Nephron (organoid): ENCODE measurements at regions not wholly inside any gene's neighbourhood (a gene's known extent, or its start where the extent isn't known, plus 50 kb on each side); places are given as distances from the start of the nearest gene placed in this dataset.

Experiments used
- H3K27ac Mint-ChIP-seq, 3 experiments: 2 replicates each; pipeline ENCODE4 v1.8.0; 2020; ENCODE audit warnings: mixed read lengths in 3 of 3, mild to moderate bottlenecking in 2 of 3, moderate library complexity in 1 of 3
- H3K27me3 Mint-ChIP-seq: 2 replicates; pipeline ENCODE4 v1.8.0; 2021; ENCODE audit warnings: low read depth, mild to moderate bottlenecking, moderate library complexity, mixed read lengths
- H3K36me3 Mint-ChIP-seq: 2 replicates; pipeline ENCODE4 v1.8.0; 2020; ENCODE audit warnings: low read depth, mixed read lengths
- H3K4me1 Mint-ChIP-seq: 2 replicates; pipeline ENCODE4 v1.8.0; 2020; ENCODE audit warnings: mixed read lengths
- H3K4me3 Mint-ChIP-seq, 3 experiments: 2 replicates each; pipeline ENCODE4 v1.8.0; 2020; ENCODE audit warnings: mild to moderate bottlenecking in 3 of 3, mixed read lengths in 3 of 3, moderate library complexity in 2 of 3
- H3K9me3 Mint-ChIP-seq: 2 replicates; pipeline ENCODE4 v1.8.0; 2020; ENCODE audit warnings: mixed read lengths
- TF ChIP-seq, protein P1 (sequence below), 3 experiments: fragments of 200-600 bp; sonication (generic); IDR thresholded peaks; one replicate each; pipeline ENCODE4 v1.5.0; 2021; ENCODE audit warnings: antibody characterized with exemption in 3 of 3; ENCODE audit not compliant: unreplicated experiment in 3 of 3

DNA sequence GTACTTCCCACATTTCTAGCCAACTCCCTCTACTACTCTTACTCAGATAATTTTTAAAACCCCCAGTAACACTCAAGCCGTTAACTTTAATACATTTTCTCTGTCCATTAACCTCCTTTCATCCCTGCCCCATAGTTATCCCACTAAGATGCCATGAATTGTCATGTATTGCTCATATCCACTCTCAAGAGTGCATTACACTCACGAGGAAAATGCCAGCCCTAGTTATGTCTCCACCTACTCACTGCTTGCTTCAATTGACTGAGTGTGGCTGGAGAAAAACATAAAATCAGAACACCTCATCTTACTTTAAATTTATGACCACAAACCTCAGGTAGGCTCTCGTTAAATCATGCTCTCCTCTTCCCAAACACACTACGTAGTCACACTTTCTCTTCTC is 324.1 kb upstream of the NPSR1 start:
- no peak overlapping the region for H3K4me3 Mint-ChIP-seq
- H3K9me3 Mint-ChIP-seq: peaks cover 15% of the 10 kb centered on the region
- TF ChIP-seq, protein P1, sequence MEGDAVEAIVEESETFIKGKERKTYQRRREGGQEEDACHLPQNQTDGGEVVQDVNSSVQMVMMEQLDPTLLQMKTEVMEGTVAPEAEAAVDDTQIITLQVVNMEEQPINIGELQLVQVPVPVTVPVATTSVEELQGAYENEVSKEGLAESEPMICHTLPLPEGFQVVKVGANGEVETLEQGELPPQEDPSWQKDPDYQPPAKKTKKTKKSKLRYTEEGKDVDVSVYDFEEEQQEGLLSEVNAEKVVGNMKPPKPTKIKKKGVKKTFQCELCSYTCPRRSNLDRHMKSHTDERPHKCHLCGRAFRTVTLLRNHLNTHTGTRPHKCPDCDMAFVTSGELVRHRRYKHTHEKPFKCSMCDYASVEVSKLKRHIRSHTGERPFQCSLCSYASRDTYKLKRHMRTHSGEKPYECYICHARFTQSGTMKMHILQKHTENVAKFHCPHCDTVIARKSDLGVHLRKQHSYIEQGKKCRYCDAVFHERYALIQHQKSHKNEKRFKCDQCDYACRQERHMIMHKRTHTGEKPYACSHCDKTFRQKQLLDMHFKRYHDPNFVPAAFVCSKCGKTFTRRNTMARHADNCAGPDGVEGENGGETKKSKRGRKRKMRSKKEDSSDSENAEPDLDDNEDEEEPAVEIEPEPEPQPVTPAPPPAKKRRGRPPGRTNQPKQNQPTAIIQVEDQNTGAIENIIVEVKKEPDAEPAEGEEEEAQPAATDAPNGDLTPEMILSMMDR (IDR thresholded peaks at IDR 0.05; ENCODE audit: unreplicated experiment in 3 of 3): no peak
- H3K4me1 Mint-ChIP-seq: no peaks in the 10 kb centered on the region
- H3K27me3 Mint-ChIP-seq: no peaks in the 10 kb centered on the region
- H3K27ac Mint-ChIP-seq: no peak overlapping the region
- H3K36me3 Mint-ChIP-seq: no peaks in the 10 kb centered on the region

DNA sequence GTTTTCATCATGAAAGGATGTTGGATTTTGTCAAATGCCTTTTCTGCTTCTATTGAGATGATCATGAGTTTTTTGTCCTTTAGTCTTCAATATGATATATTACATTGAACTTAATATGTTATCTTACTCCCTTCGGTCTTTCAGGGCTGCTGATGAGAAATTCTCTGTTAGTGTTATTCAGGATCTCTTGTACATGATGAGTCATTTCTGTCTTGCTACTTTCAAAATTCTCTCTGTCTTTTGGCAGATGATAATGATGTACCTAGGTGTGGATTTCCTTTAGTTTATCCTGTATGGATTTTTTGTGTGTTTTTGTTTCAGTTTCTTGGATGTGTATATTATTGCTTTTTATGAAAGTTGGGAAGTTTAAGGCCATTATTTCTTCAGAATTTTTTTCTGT is 320.9 kb upstream of the NPSR1 start:
- H3K9me3 Mint-ChIP-seq: peaks cover 15% of the 10 kb centered on the region
- TF ChIP-seq, protein P1 (IDR thresholded peaks at IDR 0.05; ENCODE audit: unreplicated experiment in 3 of 3): no peak

DNA sequence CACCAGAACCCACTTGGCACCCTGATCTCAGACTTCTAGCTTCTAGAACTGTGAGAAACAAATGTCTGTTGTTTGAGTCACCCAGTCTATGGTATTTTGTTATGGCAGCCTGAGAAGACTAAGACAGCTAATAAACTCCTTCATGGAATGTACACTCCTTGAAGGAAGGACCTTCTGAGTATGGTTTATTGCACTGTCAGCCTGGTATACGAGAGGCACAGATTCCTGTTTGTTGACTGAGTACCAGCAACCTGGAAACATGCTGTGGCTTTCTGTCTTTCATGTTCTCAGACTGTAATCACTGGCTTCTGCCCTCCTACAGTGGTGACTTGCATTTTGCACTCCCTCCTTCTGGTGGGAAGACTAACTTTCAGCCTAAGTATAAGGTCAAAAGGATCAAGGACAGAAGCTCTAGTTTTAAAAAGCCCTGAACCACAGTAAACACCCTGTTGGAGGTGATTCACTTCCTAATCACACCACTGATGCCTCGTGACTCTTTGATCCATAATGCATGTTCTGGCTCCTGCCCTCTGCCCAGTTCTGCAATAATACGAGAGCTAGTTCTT is 319.0 kb upstream of the NPSR1 start:
- peaks cover 14% of the 10 kb centered on the region for H3K9me3 Mint-ChIP-seq
- TF ChIP-seq, protein P1 (IDR thresholded peaks at IDR 0.05; ENCODE audit: unreplicated experiment in 3 of 3): no peak
- peaks cover 5% of the 10 kb centered on the region for H3K4me1 Mint-ChIP-seq
- H3K4me3 Mint-ChIP-seq: no peak overlapping the region
- no peak overlapping the region for H3K27ac Mint-ChIP-seq
- no peaks in the 10 kb centered on the region for H3K36me3 Mint-ChIP-seq
- H3K27me3 Mint-ChIP-seq: peaks cover 6% of the 10 kb centered on the region

More for the DNA sequence above, 320.9 kb upstream of the NPSR1 start:
- H3K4me3 Mint-ChIP-seq: no peak overlapping the region
- no peak overlapping the region for H3K27ac Mint-ChIP-seq
- H3K27me3 Mint-ChIP-seq: no peaks in the 10 kb centered on the region
- H3K4me1 Mint-ChIP-seq: peaks cover 5% of the 10 kb centered on the region
- H3K36me3 Mint-ChIP-seq: no peaks in the 10 kb centered on the region

DNA sequence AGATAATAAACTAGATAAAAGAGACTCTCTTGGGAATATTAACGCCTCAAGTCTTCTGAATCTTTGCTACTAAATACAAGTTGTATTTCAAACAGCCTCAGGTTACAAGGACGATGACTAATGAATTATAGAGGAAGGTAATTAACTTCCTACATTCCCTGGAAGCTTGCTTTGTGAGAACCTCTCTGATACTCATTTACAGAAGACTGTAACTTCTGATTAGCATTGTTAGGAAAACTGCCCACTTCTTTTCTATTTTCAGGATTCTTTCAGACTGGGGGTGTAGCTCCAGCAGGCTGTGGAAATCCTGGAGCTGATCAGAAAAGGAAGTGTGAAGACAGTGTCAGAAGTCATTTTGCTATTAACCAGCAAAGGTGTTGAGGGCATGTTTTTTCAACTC is 316.7 kb upstream of the NPSR1 start:
- peaks cover 14% of the 10 kb centered on the region for H3K9me3 Mint-ChIP-seq
- H3K27me3 Mint-ChIP-seq: peaks cover 6% of the 10 kb centered on the region
- H3K36me3 Mint-ChIP-seq: no peaks in the 10 kb centered on the region
- peaks cover 5% of the 10 kb centered on the region for H3K4me1 Mint-ChIP-seq
- TF ChIP-seq, protein P1 (IDR thresholded peaks at IDR 0.05; ENCODE audit: unreplicated experiment in 3 of 3): no peak
- H3K4me3 Mint-ChIP-seq: no peak overlapping the region
- peak overlapping the region; percentile 8 to 72 (median 62) for H3K27ac Mint-ChIP-seq

DNA sequence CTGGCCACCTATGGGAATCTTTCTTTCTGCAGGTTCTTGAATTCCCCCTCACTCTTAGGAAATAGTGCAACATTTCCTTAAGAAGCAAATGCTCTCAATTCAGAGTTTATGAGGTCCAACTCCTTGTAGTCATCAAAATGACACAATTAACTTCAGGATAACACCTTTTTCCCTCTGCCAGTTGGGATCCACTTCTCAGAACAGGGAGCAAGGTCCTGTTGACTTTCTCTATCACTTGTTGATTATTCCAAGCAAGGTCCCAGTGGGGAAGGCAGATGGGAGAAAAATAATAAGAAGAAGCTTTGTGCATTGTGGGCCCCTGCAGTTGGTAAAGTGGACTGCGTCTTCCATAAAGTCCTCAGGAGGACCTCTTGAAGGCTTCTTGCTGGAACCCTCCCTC is 315.6 kb upstream of the NPSR1 start:
- TF ChIP-seq, protein P1 (IDR thresholded peaks at IDR 0.05; ENCODE audit: unreplicated experiment in 3 of 3): no peak
- Mint-ChIP-seq H3K27ac (no peak overlapping the region), H3K36me3 (no peaks in the 10 kb centered on the region), H3K9me3 (peaks cover 11% of the 10 kb centered on the region), H3K4me1 (peaks cover 5% of the 10 kb centered on the region), H3K27me3 (peaks cover 6% of the 10 kb centered on the region), H3K4me3 (no peak overlapping the region)

DNA sequence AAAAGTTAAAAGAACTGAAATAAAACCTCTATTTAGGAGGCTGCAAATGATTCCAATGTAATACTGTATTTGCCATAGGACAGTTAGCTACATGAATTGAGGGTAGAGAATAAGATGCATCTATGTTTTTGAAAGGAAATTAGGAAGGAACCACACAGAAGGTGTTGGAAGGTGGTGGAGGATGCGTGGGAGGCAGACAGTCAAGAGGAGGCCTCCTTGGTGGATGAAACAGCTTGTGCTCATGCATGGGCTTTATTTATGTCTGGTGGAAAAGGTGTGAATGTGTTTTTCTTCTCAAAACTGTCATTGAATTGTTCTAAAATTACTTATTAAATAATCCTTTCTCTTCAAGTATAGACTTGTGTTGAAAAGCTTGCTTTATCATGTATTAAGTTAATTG is 314.4 kb upstream of the NPSR1 start:
- no peak overlapping the region for H3K4me3 Mint-ChIP-seq
- TF ChIP-seq, protein P1 (IDR thresholded peaks at IDR 0.05; ENCODE audit: unreplicated experiment in 3 of 3): no peak
- no peak overlapping the region for H3K27ac Mint-ChIP-seq
- H3K4me1 Mint-ChIP-seq: peaks cover 5% of the 10 kb centered on the region
- peaks cover 4% of the 10 kb centered on the region for H3K9me3 Mint-ChIP-seq
- peaks cover 6% of the 10 kb centered on the region for H3K27me3 Mint-ChIP-seq
- no peaks in the 10 kb centered on the region for H3K36me3 Mint-ChIP-seq
